ENCODE measurements at regions not wholly inside any gene's neighbourhood (a gene's known extent, or its start where the extent isn't known, plus 50 kb on each side); places are given as distances from the start of the nearest gene placed in this dataset.
"Not testable (repeated sequence)": the region's sequence is repeated elsewhere in the genome, so short reads cannot be mapped to it uniquely, and the experiment has no call there.

- TF ChIP-seq ZFX (IDR thresholded peaks at IDR 0.05) (no peak), CTCF (conservative IDR thresholded peaks at IDR 0.05) (no peak)
- H3K27ac ChIP-seq = no peak overlapping the region
Measured at GRCh38 chr2:118755384-118755783, 92.1 kb downstream of the EN1 start.

GRCh38 chr2:118752762-118753429, 94.6 kb downstream of the EN1 start:
- no peak overlapping the region for H3K27ac ChIP-seq
- TF ChIP-seq ZFX (IDR thresholded peaks at IDR 0.05) (no peak), CTCF (conservative IDR thresholded peaks at IDR 0.05) (no peak)

GRCh38 chr2:118750959-118751565, 96.4 kb downstream of the EN1 start:
- no peak overlapping the region for H3K27ac ChIP-seq
- TF ChIP-seq CTCF (conservative IDR thresholded peaks at IDR 0.05) (no peak), ZFX (IDR thresholded peaks at IDR 0.05) (no peak)

GRCh38 chr2:118748245-118748885, 99.1 kb downstream of the EN1 start:
- no peak overlapping the region for H3K27ac ChIP-seq
- no peak for TF ChIP-seq CTCF (conservative IDR thresholded peaks at IDR 0.05)
- no peak for TF ChIP-seq ZFX (IDR thresholded peaks at IDR 0.05)

GRCh38 chr2:118747637-118748036, 99.8 kb downstream of the EN1 start:
- no peak overlapping the region for H3K27ac ChIP-seq
- TF ChIP-seq CTCF (conservative IDR thresholded peaks at IDR 0.05) (no peak), ZFX (IDR thresholded peaks at IDR 0.05) (no peak)

GRCh38 chr2:118747066-118747465, 100.4 kb downstream of the EN1 start:
- no peak overlapping the region for H3K27ac ChIP-seq
- TF ChIP-seq ZFX (IDR thresholded peaks at IDR 0.05) = no peak
- TF ChIP-seq CTCF (conservative IDR thresholded peaks at IDR 0.05) = no peak

- not testable (repeated sequence) for H3K27ac ChIP-seq
Measured at GRCh38 chr2:118744682-118745181, 102.7 kb downstream of the EN1 start.
